H9 (cell line): ENCODE measurements at regions not wholly inside any gene's neighbourhood (a gene's known extent, or its start where the extent isn't known, plus 50 kb on each side); places are given as distances from the start of the nearest gene placed in this dataset.

Experiments
- DNase-seq: peaks from one replicate; pipeline ENCODE4 v3.0.0-alpha.2; 2017
- H2AFZ ChIP-seq: one replicate; pipeline ENCODE4 v1.6.1; 2013; ENCODE audit warnings: mild to moderate bottlenecking, low read length, control low read depth, moderate library complexity
- H2AK5ac ChIP-seq: 2 replicates; pipeline ENCODE4 v1.6.1; 2013; ENCODE audit warnings: low read length, control low read depth, mixed read lengths; ENCODE audit not compliant: insufficient read length
- H2BK120ac ChIP-seq: one replicate; pipeline ENCODE4 v1.6.1; 2013; ENCODE audit warnings: low read depth, mild to moderate bottlenecking, low read length, control low read depth, inconsistent platforms; ENCODE audit not compliant: poor library complexity, severe bottlenecking
- H2BK12ac ChIP-seq: 2 replicates; pipeline ENCODE4 v1.6.1; 2013; ENCODE audit warnings: low read length, control low read depth, mixed read lengths, low read depth; ENCODE audit not compliant: insufficient read length
- H2BK15ac ChIP-seq: 2 replicates; pipeline ENCODE4 v1.6.1; 2013; ENCODE audit warnings: low read depth, low read length, control low read depth
- H2BK20ac ChIP-seq: one replicate; pipeline ENCODE4 v1.6.1; 2013; ENCODE audit warnings: low read depth, mild to moderate bottlenecking, low read length, control low read depth, inconsistent platforms; ENCODE audit not compliant: poor library complexity, severe bottlenecking
- H2BK5ac ChIP-seq: 2 replicates; pipeline ENCODE4 v1.6.1; 2013; ENCODE audit warnings: low read length, control low read depth, mixed read lengths; ENCODE audit not compliant: insufficient read length
- H3K14ac ChIP-seq: 2 replicates; pipeline ENCODE4 v1.6.1; 2013; ENCODE audit warnings: low read length, control low read depth; ENCODE audit not compliant: insufficient read depth
- H3K18ac ChIP-seq: 2 replicates; pipeline ENCODE4 v1.6.1; 2013; ENCODE audit warnings: low read depth, mild to moderate bottlenecking, mixed read lengths, low read length, control low read depth; ENCODE audit not compliant: insufficient read length
- H3K23ac ChIP-seq: 2 replicates; pipeline ENCODE4 v1.6.1; 2013; ENCODE audit warnings: low read length, control low read depth, mixed read lengths, low read depth; ENCODE audit not compliant: insufficient read length
- H3K23me2 ChIP-seq: 2 replicates; pipeline ENCODE4 v1.6.1; 2013; ENCODE audit warnings: low read depth, mild to moderate bottlenecking, mixed read lengths, low read length, control low read depth; ENCODE audit not compliant: insufficient read length, poor library complexity, severe bottlenecking
- H3K27ac ChIP-seq: 2 replicates; pipeline ENCODE4 v1.5.1; 2013; ENCODE audit warnings: low read length, control low read depth, mixed read lengths, low read depth; ENCODE audit not compliant: insufficient read length
- H3K27me3 ChIP-seq: 2 replicates; pipeline ENCODE4 v1.6.1; 2013; ENCODE audit warnings: low read length, control low read depth, inconsistent platforms; ENCODE audit not compliant: insufficient read depth
- H3K4ac ChIP-seq: 2 replicates; pipeline ENCODE4 v1.6.1; 2013; ENCODE audit warnings: low read depth, mild to moderate bottlenecking, control low read depth, inconsistent platforms, low read length, moderate library complexity
- H3K4me1 ChIP-seq: 2 replicates; pipeline ENCODE4 v1.6.1; 2013; ENCODE audit warnings: low read length, control low read depth, inconsistent platforms; ENCODE audit not compliant: insufficient read depth
- H3K4me2 ChIP-seq: 2 replicates; pipeline ENCODE4 v1.6.1; 2013; ENCODE audit warnings: low read length, control low read depth, mixed read lengths; ENCODE audit not compliant: insufficient read length, insufficient read depth
- H3K56ac ChIP-seq: 2 replicates; pipeline ENCODE4 v1.6.1; 2013; ENCODE audit warnings: low read depth, mild to moderate bottlenecking, mixed read lengths, low read length, control low read depth; ENCODE audit not compliant: insufficient read length
- H3K79me1 ChIP-seq: 2 replicates; pipeline ENCODE4 v1.6.1; 2013; ENCODE audit warnings: low read depth, mild to moderate bottlenecking, moderate library complexity, low read length, control low read depth, inconsistent platforms; ENCODE audit not compliant: insufficient read depth, poor library complexity, severe bottlenecking
- H3K79me2 ChIP-seq: 2 replicates; pipeline ENCODE4 v1.6.1; 2013; ENCODE audit warnings: low read length, control low read depth, inconsistent platforms; ENCODE audit not compliant: insufficient read depth
- H3K9ac ChIP-seq: 2 replicates; pipeline ENCODE4 v1.6.1; 2013; ENCODE audit warnings: low read length, control low read depth, mixed read lengths; ENCODE audit not compliant: insufficient read length; ENCODE audit errors: extremely low read depth
- H3K9me3 ChIP-seq: one replicate; pipeline ENCODE4 v1.6.1; 2013; ENCODE audit warnings: low read depth, low read length, inconsistent platforms; ENCODE audit not compliant: control insufficient read depth
- H3T11ph ChIP-seq: one replicate; pipeline ENCODE4 v1.6.1; 2013; ENCODE audit warnings: mild to moderate bottlenecking, low read length, control low read depth, inconsistent platforms
- H4K20me1 ChIP-seq: one replicate; pipeline ENCODE4 v1.6.1; 2013; ENCODE audit not compliant: control insufficient read depth, insufficient read length, insufficient read depth
- H4K5ac ChIP-seq: 2 replicates; pipeline ENCODE4 v1.6.1; 2013; ENCODE audit warnings: low read depth, mild to moderate bottlenecking, mixed read lengths, low read length, control low read depth; ENCODE audit not compliant: insufficient read length
- H4K8ac ChIP-seq: replicated peaks from 2 replicates; pipeline ENCODE4 v1.6.1; 2013; ENCODE audit warnings: low read length, control low read depth, mixed read lengths, low read depth; ENCODE audit not compliant: insufficient read length
- H4K91ac ChIP-seq: 2 replicates; pipeline ENCODE4 v1.6.1; 2013; ENCODE audit warnings: low read depth, mild to moderate bottlenecking, moderate library complexity, mixed read lengths, low read length, control low read depth; ENCODE audit not compliant: insufficient read length
- H3K27ac Mint-ChIP-seq, 3 experiments: 2 replicates in 2 of 3; 3 replicates in 1 of 3; pipeline ENCODE4 v1.8.0; 2020 to 2021; ENCODE audit warnings: mixed read lengths in 3 of 3, mild to moderate bottlenecking in 1 of 3, moderate library complexity in 1 of 3
- H3K27me3 Mint-ChIP-seq: 2 replicates; pipeline ENCODE4 v1.8.0; 2021; ENCODE audit warnings: low read depth, mild to moderate bottlenecking, moderate library complexity, mixed read lengths
- H3K36me3 Mint-ChIP-seq, 3 experiments: 2 replicates in 2 of 3; 3 replicates in 1 of 3; pipeline ENCODE4 v1.8.0; 2020 to 2021; ENCODE audit warnings: low read depth in 3 of 3, mixed read lengths in 3 of 3; ENCODE audit not compliant: insufficient read depth in 1 of 3
- H3K4me1 Mint-ChIP-seq, 2 experiments: 2 replicates each; pipeline ENCODE4 v1.8.0; 2020; ENCODE audit warnings: mixed read lengths in 2 of 2
- H3K4me3 Mint-ChIP-seq, 2 experiments: 2 replicates in 1 of 2; 3 replicates in 1 of 2; pipeline ENCODE4 v1.8.0; 2020 to 2021; ENCODE audit warnings: mild to moderate bottlenecking in 2 of 2, mixed read lengths in 2 of 2, moderate library complexity in 1 of 2
- H3K9me3 Mint-ChIP-seq, 2 experiments: 2 replicates in 1 of 2; 3 replicates in 1 of 2; pipeline ENCODE4 v1.8.0; 2020; ENCODE audit warnings: mild to moderate bottlenecking in 2 of 2, mixed read lengths in 2 of 2, moderate library complexity in 1 of 2
- CTCF ChIP-seq: fragments of 200-600 bp; sonication (generic); conservative IDR thresholded peaks from 3 replicates; pipeline ENCODE4 v1.8.0; 2021; ENCODE audit warnings: antibody characterized with exemption, mild to moderate bottlenecking
- WGBS: extraction: QIAGEN DNeasy Blood & Tissue Kit; methylation state at CpG from one replicate; pipeline ENCODE4 v1.1.7; 2013; ENCODE audit warnings: missing lambda C conversion rate, low lambda C conversion rate, mixed read lengths; ENCODE audit not compliant: insufficient read length; ENCODE audit errors: extremely low coverage; 5-methylcytosine and 5-hydroxymethylcytosine counted together

GRCh38 chr3:53401154-53401553, 53.8 kb upstream of the DCP1A start:
- H2BK120ac ChIP-seq = no peak overlapping the region
- H3K4me1 ChIP-seq = no peaks in the 10 kb centered on the region
- H3K4me2 ChIP-seq = no peak overlapping the region
- no peak overlapping the region for H2BK15ac ChIP-seq
- no peak overlapping the region for H3K27ac ChIP-seq
- no peak overlapping the region for H2BK20ac ChIP-seq
- H2AFZ ChIP-seq = no peak overlapping the region
- H3K79me1 ChIP-seq = no peaks in the 10 kb centered on the region
- no peak overlapping the region for H2BK12ac ChIP-seq
- Mint-ChIP-seq H3K36me3 (no peaks in the 10 kb centered on the region), H3K4me1 (peaks cover 0 to 3% of the 10 kb centered on the region in 2 experiments; a peak in 1 of 4 replicates), H3K27me3 (peaks cover 4% of the 10 kb centered on the region; the same call in 1 of the 2 replicates), H3K27ac (no peak overlapping the region), H3K4me3 (no peak overlapping the region), H3K9me3 (peaks cover 3 to 6% of the 10 kb centered on the region in 2 experiments; a peak in 4 of 5 replicates)
- no peak overlapping the region for H3K23ac ChIP-seq
- no peak overlapping the region for H4K8ac ChIP-seq
- WGBS = no CpG with 5 or more reads among the region's 1 CpG
- TF ChIP-seq CTCF = no peak
- no peaks in the 10 kb centered on the region for H4K20me1 ChIP-seq
- H3K18ac ChIP-seq = no peak overlapping the region
- no peaks in the 10 kb centered on the region for H3K27me3 ChIP-seq
- H3K4ac ChIP-seq = no peak overlapping the region
- H3K9ac ChIP-seq = no peak overlapping the region
- no peak overlapping the region for H3K14ac ChIP-seq
- no peak overlapping the region for H4K5ac ChIP-seq
- no peaks in the 10 kb centered on the region for H3K23me2 ChIP-seq
- no peaks in the 10 kb centered on the region for H3K9me3 ChIP-seq
- no peaks in the 10 kb centered on the region for H3K79me2 ChIP-seq
- no peak overlapping the region for H4K91ac ChIP-seq
- no peak overlapping the region for H3K56ac ChIP-seq
- H2BK5ac ChIP-seq = no peak overlapping the region
- no peak overlapping the region for H2AK5ac ChIP-seq
- no peak overlapping the region for H3T11ph ChIP-seq
- no peak for DNase-seq
